Heart left ventricle (tissue), 16 donors: ENCODE measurements at regions not wholly inside any gene's neighbourhood (a gene's known extent, or its start where the extent isn't known, plus 50 kb on each side); places are given as distances from the start of the nearest gene placed in this dataset.

ENCODE experiments used
- ATAC-seq, 4 donors: fragments of 200-7000 bp; cut with Tn5 transposase; one replicate each; pipeline ENCODE4 v1.9.1; 2020 to 2022; ENCODE audit warnings: moderate library complexity in 4 of 4, mild to moderate bottlenecking in 3 of 4, moderate number of reproducible peaks in 1 of 4
- DNase-seq, 5 donors: peaks; one replicate each; pipeline ENCODE4 v3.0.0-alpha.2; 2020
- H3K27ac ChIP-seq, 12 donors: fragments of 200-600 bp; sonication (generic) in 4 of 12; one replicate each; pipeline versions ENCODE4 v1.5.0 to v1.8.0; 2016 to 2022; ENCODE audit warnings: mild to moderate bottlenecking in 2 of 12
- H3K27me3 ChIP-seq, 9 donors: fragments of 200-600 bp; sonication (generic) in 2 of 9; one replicate each; pipeline versions ENCODE4 v1.5.1 to v1.8.0; 2016 to 2022; ENCODE audit warnings: mild to moderate bottlenecking in 3 of 9
- H3K36me3 ChIP-seq, 9 donors: fragments of 200-600 bp; sonication (generic) in 2 of 9; one replicate each; pipeline versions ENCODE4 v1.5.0 to v1.8.0; 2018 to 2022; ENCODE audit warnings: mild to moderate bottlenecking in 2 of 9
- H3K4me1 ChIP-seq, 12 donors: fragments of 200-600 bp; sonication (generic) in 4 of 12; one replicate each; pipeline versions ENCODE4 v1.5.0 to v1.8.0; 2016 to 2022; ENCODE audit warnings: mild to moderate bottlenecking in 3 of 12
- H3K4me3 ChIP-seq, 12 donors: fragments of 200-600 bp; sonication (generic) in 4 of 12; one replicate each; pipeline versions ENCODE4 v1.5.0 to v1.8.0; 2017 to 2022; ENCODE audit warnings: mild to moderate bottlenecking in 9 of 12, moderate library complexity in 4 of 12
- H3K9me3 ChIP-seq, 12 donors: fragments of 200-600 bp; sonication (generic) in 4 of 12; one replicate each; pipeline versions ENCODE4 v1.5.0 to v1.8.0; 2016 to 2022; ENCODE audit warnings: mild to moderate bottlenecking in 1 of 12
- POLR2A ChIP-seq, 2 donors: fragments of 450-650 bp; IDR thresholded peaks; one replicate each; pipeline ENCODE4 v1.6.1; 2017; ENCODE audit warnings: antibody characterized with exemption in 2 of 2, mild to moderate bottlenecking in 2 of 2, moderate library complexity in 2 of 2
- WGBS, 4 donors: extraction: QIAGEN DNeasy Blood & Tissue Kit in 2 of 4; methylation state at CpG; one replicate each; pipeline versions ENCODE4 v1.1.5 to v1.1.7; 2013 to 2018; 5-methylcytosine and 5-hydroxymethylcytosine counted together
- intact Hi-C, 10 donors: fragments of 100-400 bp; cut with DNase I; formaldehyde crosslinking; loops; one replicate each; pipeline versions ENCODE4 v1.11.1 to v1.14.2; 2022
- TF ChIP-seq, protein P1 (sequence below), 12 donors: fragments of 200-600 bp; sonication (generic) in 4 of 12; IDR thresholded peaks; one replicate each; pipeline versions ENCODE4 v1.5.0 to v1.8.0; 2018 to 2022; ENCODE audit warnings: antibody characterized with exemption in 12 of 12, mild to moderate bottlenecking in 5 of 12
- donor health status: ischemic (EF 13 %, LVEDD 7.1; RV severe dilation, severe dysfunction).
- donor health status: healthy with polysubstance abuse.
- donor health status: DM: no; HTN: yes; CAD: no.
- donor health status: DM: no; HTN: no; CAD: no.
- donor health status: ischemic (EF 25% LVEDD 6.9; RV normal size, moderate dysfunction).
- donor health status: ischemic (EF 25% LVEDD 5.7; RV mildly dilated, moderate dysfunction).
- donor health status: healthy.
- donor health status: DM: yes; HTN: yes; CAD: no.
- donor health status: ischemic (EF 35%, LVEDD 5.7; RV mildly dilated, moderate dysfunction).
- donor health status: nonischemic (EF 11% LVEDD 7.7; RV severe dilation, severe dysfunction).
- donor health status: DM: yes; HTN: yes; CAD: no.
- donor health status: PGD.
- donor health status: ischemic (EF 29% LVEDD 5.4; RV normal size, mild dysfunction).
- donor health status: nonischemic (EF 23%, LVEDD 6.1; RV moderate dilation, normal function).

- Histone ChIP-seq H3K4me3 (no peak overlapping the region), H3K9me3 (no peaks in the 10 kb centered on the region), H3K27me3 (no peaks in the 10 kb centered on the region), H3K27ac (peak overlapping the region in 1 of 12 donors; percentile 37), H3K36me3 (no peaks in the 10 kb centered on the region), H3K4me1 (peaks cover 0 to 27% (median 8%) of the 10 kb centered on the region in 12 donors)
- no peak for ATAC-seq
- DNase-seq: no peak
- 83 to 92% (median 91%) methylated on average over 12 of the region's 12 CpGs for WGBS, 4 donors
- TF ChIP-seq, protein P1, sequence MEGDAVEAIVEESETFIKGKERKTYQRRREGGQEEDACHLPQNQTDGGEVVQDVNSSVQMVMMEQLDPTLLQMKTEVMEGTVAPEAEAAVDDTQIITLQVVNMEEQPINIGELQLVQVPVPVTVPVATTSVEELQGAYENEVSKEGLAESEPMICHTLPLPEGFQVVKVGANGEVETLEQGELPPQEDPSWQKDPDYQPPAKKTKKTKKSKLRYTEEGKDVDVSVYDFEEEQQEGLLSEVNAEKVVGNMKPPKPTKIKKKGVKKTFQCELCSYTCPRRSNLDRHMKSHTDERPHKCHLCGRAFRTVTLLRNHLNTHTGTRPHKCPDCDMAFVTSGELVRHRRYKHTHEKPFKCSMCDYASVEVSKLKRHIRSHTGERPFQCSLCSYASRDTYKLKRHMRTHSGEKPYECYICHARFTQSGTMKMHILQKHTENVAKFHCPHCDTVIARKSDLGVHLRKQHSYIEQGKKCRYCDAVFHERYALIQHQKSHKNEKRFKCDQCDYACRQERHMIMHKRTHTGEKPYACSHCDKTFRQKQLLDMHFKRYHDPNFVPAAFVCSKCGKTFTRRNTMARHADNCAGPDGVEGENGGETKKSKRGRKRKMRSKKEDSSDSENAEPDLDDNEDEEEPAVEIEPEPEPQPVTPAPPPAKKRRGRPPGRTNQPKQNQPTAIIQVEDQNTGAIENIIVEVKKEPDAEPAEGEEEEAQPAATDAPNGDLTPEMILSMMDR (IDR thresholded peaks at IDR 0.05): no peak
- no peak for TF ChIP-seq POLR2A (IDR thresholded peaks at IDR 0.05)
- intact Hi-C loops: no loop called here
Observed at GRCh38 chr14:100405760-100406455, 82.8 kb downstream of the SLC25A47 start.

- Histone ChIP-seq H3K9me3 (no peaks in the 10 kb centered on the region), H3K4me3 (no peak overlapping the region), H3K27ac (peak overlapping the region in 1 of 12 donors; percentile 37), H3K4me1 (peaks cover 0 to 27% (median 8%) of the 10 kb centered on the region in 12 donors), H3K36me3 (no peaks in the 10 kb centered on the region), H3K27me3 (no peaks in the 10 kb centered on the region)
- ATAC-seq (peak in 3 of 4 donors; percentile 55 to 65 (median 60)), DNase-seq (no peak)
- intact Hi-C loops: no loop called here
- TF ChIP-seq, protein P1 (IDR thresholded peaks at IDR 0.05): no peak
- TF ChIP-seq POLR2A (IDR thresholded peaks at IDR 0.05): no peak
- 75 to 86% (median 81%) methylated on average over 10 of the region's 10 CpGs for WGBS, 4 donors
Observed at GRCh38 chr14:100406505-100407131, 83.5 kb downstream of the SLC25A47 start.

DNA sequence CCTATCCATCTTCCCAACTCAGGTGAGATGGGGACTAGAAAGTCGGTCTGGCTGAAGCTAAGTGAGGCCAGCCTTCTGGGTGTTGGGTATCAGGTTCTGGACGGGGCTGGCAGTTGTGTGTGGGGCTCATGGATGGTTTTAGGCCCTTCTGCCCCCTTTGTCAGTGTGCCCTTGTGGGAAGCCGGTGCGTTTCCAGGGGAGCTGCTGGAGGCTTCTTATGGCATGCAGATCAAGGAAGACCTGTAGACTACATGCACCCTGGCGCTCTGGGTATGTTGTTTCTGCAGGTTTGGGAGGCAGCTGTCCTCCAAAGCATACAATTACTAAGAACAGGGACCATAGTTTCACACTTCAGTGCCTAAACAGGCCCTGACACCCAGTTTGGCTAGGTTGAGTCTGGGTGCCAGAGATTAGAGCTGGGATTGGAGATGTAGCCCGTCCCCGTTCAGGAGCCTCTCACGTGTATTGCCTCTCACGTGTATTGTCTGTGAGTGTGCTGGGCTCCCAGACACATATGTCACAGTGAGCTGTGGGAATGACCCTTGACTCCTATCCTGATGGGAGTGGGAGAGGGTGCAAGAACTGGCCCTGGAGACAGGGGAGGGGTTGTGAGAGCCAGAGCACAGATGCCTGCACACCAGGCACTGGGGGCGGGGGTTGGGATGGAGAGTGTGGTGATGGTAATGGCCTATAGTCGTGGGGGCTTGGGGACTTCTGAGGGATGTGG, 84.4 kb downstream of the SLC25A47 start:
- Histone ChIP-seq H3K4me1 (peaks cover 0 to 22% (median 8%) of the 10 kb centered on the region in 12 donors), H3K27ac (no peak overlapping the region), H3K9me3 (no peaks in the 10 kb centered on the region), H3K36me3 (no peaks in the 10 kb centered on the region), H3K4me3 (no peak overlapping the region), H3K27me3 (no peaks in the 10 kb centered on the region)
- 92 to 95% (median 93%) methylated on average over 10 to 11 of the region's 11 CpGs for WGBS, 4 donors
- intact Hi-C loops: no loop called here
- TF ChIP-seq POLR2A (IDR thresholded peaks at IDR 0.05): no peak
- TF ChIP-seq, protein P1 (IDR thresholded peaks at IDR 0.05): no peak
- ATAC-seq: no peak
- no peak for DNase-seq
